Cardiac fibroblast (primary cell): ENCODE measurements at regions not wholly inside any gene's neighbourhood (a gene's known extent, or its start where the extent isn't known, plus 50 kb on each side); places are given as distances from the start of the nearest gene placed in this dataset.

Experiments used
- DNase-seq, 2 donors: peaks; one replicate each; pipeline versions ENCODE4 v3.0.0 to v3.0.0-alpha.2; 2010; ENCODE audit warnings: low read depth in 2 of 2
- H3K4me3 ChIP-seq, 2 donors: replicated peaks in 1 of 2; 1 replicate in 1 of 2; 2 replicates in 1 of 2; pipeline ENCODE4 v1.5.1; 2011; ENCODE audit warnings: low read depth in 2 of 2, low read length in 2 of 2, mild to moderate bottlenecking in 2 of 2, moderate library complexity in 1 of 2
- CTCF ChIP-seq: IDR thresholded peaks from one replicate; pipeline ENCODE4 v1.5.1; 2011; ENCODE audit warnings: low read depth, mild to moderate bottlenecking, low read length, inconsistent platforms

DNA sequence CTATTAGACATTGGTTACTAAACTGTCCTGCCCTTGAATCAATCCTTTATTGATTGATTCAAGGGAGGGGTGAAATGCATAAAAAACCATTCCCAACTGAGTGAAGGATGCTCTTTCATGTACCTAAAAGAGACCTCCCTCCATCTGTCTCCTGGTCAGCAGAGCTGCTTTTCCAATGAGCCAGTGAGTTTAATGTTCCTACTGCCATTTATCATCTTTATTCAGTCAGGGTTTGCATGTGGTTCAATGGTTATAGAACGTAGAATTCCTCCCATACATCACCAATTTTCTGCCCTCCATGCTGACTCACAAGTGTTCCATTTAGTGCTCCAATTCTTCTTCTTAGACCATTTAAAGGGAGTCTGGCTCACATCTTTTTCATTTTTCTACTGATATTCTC is 199.1 kb upstream of the PCSK5 start:
- no peak overlapping the region for H3K4me3 ChIP-seq
- DNase-seq, result no peak
- TF ChIP-seq CTCF, result no peak

- TF ChIP-seq CTCF, result no peak
- no peak overlapping the region for H3K4me3 ChIP-seq
- DNase-seq, result no peak
Measured at GRCh38 chr9:75692309-75692708, 198.2 kb upstream of the PCSK5 start.

- TF ChIP-seq CTCF, result no peak
- no peak overlapping the region for H3K4me3 ChIP-seq
- DNase-seq, result no peak
Measured at GRCh38 chr9:75695921-75696320, 194.6 kb upstream of the PCSK5 start.

DNA sequence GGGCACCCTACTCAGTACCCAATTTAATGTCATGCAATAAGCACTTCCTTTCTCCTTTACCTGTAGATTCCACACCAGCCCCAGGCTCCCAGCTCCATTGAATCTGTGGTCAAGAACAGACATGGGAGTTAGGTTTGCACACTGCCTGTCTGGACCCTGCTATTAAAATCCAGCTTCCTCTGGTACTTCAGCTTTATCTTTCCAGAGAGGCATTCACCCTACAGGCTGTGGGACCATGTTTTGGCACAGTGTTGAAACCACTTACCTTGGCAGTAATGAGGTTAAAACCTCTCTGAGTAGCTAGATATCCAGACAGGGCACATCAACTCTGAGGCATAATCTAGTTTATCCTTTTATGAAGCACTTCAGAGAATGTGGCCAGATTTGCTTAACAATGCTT is 191.5 kb upstream of the PCSK5 start:
- DNase-seq, result no peak
- H3K4me3 ChIP-seq, result no peak overlapping the region
- no peak for TF ChIP-seq CTCF

DNA sequence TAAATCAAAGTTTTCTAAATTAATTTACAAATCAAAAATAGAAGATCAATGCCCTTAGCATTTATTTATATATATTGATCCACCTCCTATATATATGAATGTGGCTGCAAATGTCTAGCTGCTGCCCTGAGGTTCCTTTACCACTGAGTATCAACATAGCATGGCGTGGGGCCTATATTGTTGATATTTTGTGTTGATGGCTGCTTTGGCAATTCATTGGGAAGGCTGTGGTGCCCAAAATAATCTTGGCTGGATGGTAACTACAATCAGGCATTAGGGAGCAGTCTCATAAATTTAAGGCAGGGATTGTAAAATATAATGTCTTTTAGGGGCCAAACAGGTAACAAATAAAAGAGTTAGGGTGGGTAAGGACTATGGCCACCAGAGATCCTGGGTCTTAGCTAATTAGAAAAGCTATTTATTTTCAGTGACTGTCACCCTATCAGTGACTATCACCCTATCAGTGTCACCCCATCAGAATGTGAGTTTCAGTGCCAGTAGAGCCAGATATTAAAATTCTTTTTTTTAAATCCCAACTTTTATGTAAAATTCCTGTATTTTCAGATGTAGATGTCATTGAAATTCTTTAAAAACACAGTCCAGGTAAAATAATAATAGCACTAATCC is 190.7 kb upstream of the PCSK5 start:
- no peak for DNase-seq
- no peak overlapping the region for H3K4me3 ChIP-seq
- TF ChIP-seq CTCF, result no peak

DNA sequence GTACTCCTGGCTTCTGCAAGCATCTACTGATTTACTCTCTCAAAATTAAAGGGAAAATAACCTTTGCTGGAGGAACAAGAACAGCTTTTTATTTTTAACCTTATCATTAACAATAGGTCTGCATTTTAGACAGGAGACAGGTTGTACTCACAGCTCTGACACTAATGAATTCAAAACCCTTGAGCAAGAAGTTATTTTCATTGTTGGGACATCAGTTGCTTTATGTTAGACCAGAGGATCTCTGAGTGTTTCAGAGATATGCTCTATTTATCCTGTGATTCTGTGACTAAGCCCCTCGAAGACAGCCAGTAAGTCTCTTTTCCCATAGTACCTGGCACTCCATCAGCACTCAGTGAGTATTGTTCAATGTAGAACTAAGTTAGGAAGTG is 190.2 kb upstream of the PCSK5 start:
- no peak overlapping the region for H3K4me3 ChIP-seq
- no peak for DNase-seq
- TF ChIP-seq CTCF, result no peak

DNA sequence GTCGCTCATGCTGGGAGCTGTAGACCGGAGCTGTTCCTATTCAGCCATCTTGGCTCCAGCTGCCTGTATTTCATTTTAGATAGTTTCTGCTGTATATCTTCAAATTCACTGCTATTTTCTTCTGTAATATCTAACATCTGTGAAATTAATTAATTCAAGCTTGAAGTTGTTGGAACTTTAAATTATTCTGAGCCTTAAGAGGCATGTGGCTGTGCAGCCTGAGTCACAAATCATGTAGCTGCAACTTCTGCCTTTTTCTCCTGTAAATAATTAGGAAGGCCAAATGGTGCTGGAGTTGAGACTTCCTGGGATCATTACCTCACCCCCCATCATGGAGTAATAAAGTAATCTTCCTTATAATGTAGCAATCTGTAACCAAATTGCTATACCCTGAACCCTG is 183.3 kb upstream of the PCSK5 start:
- no peak for DNase-seq
- H3K4me3 ChIP-seq, result no peak overlapping the region
- no peak for TF ChIP-seq CTCF
